Keratinocyte (primary cell): ENCODE measurements at regions not wholly inside any gene's neighbourhood (a gene's known extent, or its start where the extent isn't known, plus 50 kb on each side); places are given as distances from the start of the nearest gene placed in this dataset.

Source experiments
- DNase-seq: peaks from one replicate; pipeline ENCODE4 v3.0.0-alpha.2; 2011; ENCODE audit warnings: low read depth, missing footprints, low spot score
- FAIRE-seq: peaks from 2 replicates; lab custom pipeline; 2011; peaks lifted over from hg19 to GRCh38; lab: Jason Lieb, UNC
- H2AFZ ChIP-seq: 2 replicates; pipeline ENCODE4 v1.6.0; 2012; ENCODE audit warnings: low read length, control low read depth, inconsistent platforms; ENCODE audit not compliant: control insufficient read depth
- H3K27ac ChIP-seq: 2 replicates; pipeline ENCODE4 v1.5.1; 2011; ENCODE audit warnings: low read length; ENCODE audit not compliant: control insufficient read depth, insufficient read depth
- H3K27me3 ChIP-seq: 3 replicates; pipeline ENCODE4 v1.6.0; 2011; ENCODE audit warnings: low read length; ENCODE audit not compliant: control insufficient read depth, insufficient read depth; ENCODE audit errors: extremely low read depth
- H3K36me3 ChIP-seq, 2 experiments: 2 replicates in 1 of 2; 3 replicates in 1 of 2; pipeline ENCODE4 v1.5.1; 2011; ENCODE audit warnings: low read length in 2 of 2, mild to moderate bottlenecking in 1 of 2; ENCODE audit not compliant: control insufficient read depth in 2 of 2, insufficient read depth in 2 of 2; ENCODE audit errors: extremely low read depth in 1 of 2
- H3K4me1 ChIP-seq: 3 replicates; pipeline ENCODE4 v1.5.1; 2011; ENCODE audit warnings: low read length; ENCODE audit not compliant: control insufficient read depth, insufficient read depth; ENCODE audit errors: extremely low read depth
- H3K4me2 ChIP-seq: 3 replicates; pipeline ENCODE4 v1.6.0; 2011; ENCODE audit warnings: low read depth, low read length; ENCODE audit not compliant: control insufficient read depth, insufficient read depth; ENCODE audit errors: extremely low read depth
- H3K4me3 ChIP-seq, 3 experiments: fragments of 200-600 bp in 1 of 3; sonication (generic) in 1 of 3; 2 replicates in 2 of 3; 3 replicates in 1 of 3; pipeline ENCODE4 v1.5.1; 2011 to 2016; ENCODE audit warnings: low read length in 3 of 3, mild to moderate bottlenecking in 3 of 3, control low read depth in 2 of 3, inconsistent platforms in 1 of 3, low read depth in 1 of 3, mixed read lengths in 1 of 3, mixed run types in 1 of 3, moderate library complexity in 1 of 3; ENCODE audit not compliant: control insufficient read depth in 2 of 3, insufficient read depth in 2 of 3; ENCODE audit errors: extremely low read depth in 1 of 3
- H3K79me2 ChIP-seq: 2 replicates; pipeline ENCODE4 v1.6.0; 2012; ENCODE audit warnings: low read length; ENCODE audit not compliant: control insufficient read depth, insufficient read depth
- H3K9ac ChIP-seq: 3 replicates; pipeline ENCODE4 v1.6.0; 2011; ENCODE audit warnings: low read length; ENCODE audit not compliant: control insufficient read depth, insufficient read depth; ENCODE audit errors: extremely low read depth
- H3K9me1 ChIP-seq: 3 replicates; pipeline ENCODE4 v1.6.0; 2011; ENCODE audit warnings: low read length; ENCODE audit not compliant: control insufficient read depth, insufficient read depth; ENCODE audit errors: extremely low read depth
- H3K9me3 ChIP-seq: 2 replicates; pipeline ENCODE4 v1.5.1; 2012; ENCODE audit warnings: low read depth, low read length; ENCODE audit not compliant: control insufficient read depth
- H4K20me1 ChIP-seq: 3 replicates; pipeline ENCODE4 v1.6.0; 2011; ENCODE audit warnings: low read length; ENCODE audit not compliant: control insufficient read depth, insufficient read depth; ENCODE audit errors: extremely low read depth
- EZH2 ChIP-seq: IDR thresholded peaks from one replicate; pipeline ENCODE4 v1.6.1; 2012; ENCODE audit warnings: inconsistent platforms, mild to moderate bottlenecking, low read length, moderate library complexity
- dilution Hi-C: fragments of 300-500 bp; cut with MboI; formaldehyde crosslinking; loops from one replicate; pipeline ENCODE4 v1.7.0; 2020; ENCODE audit warnings: low sequenced_read_pairs; ENCODE audit not compliant: extremely low pct_ligation_motif_present
- TF ChIP-seq, protein P1 (sequence below), 3 experiments: IDR thresholded peaks in 1 of 3; conservative IDR thresholded peaks in 1 of 3; optimal IDR thresholded peaks in 1 of 3; 2 replicates in 2 of 3; 3 replicates in 1 of 3; pipeline versions ENCODE3 to v1.5.1; 2011; ENCODE audit warnings: low read length in 3 of 3, mild to moderate bottlenecking in 3 of 3, moderate library complexity in 2 of 3, control low read depth in 1 of 3, inconsistent platforms in 1 of 3; ENCODE audit not compliant: insufficient read depth in 2 of 3; ENCODE audit errors: extremely low read depth in 1 of 3

- Histone ChIP-seq H3K9me1 (no peaks in the 10 kb centered on the region), H3K79me2 (no peaks in the 10 kb centered on the region), H3K9me3 (no peaks in the 10 kb centered on the region), H2AFZ (no peak overlapping the region), H3K27ac (no peak overlapping the region), H3K27me3 (peaks cover 11% of the 10 kb centered on the region), H3K4me2 (no peak overlapping the region), H3K4me3 (no peak overlapping the region), H3K9ac (no peak overlapping the region), H4K20me1 (no peaks in the 10 kb centered on the region), H3K4me1 (no peaks in the 10 kb centered on the region), H3K36me3 (no peaks in the 10 kb centered on the region)
- TF ChIP-seq, protein P1, sequence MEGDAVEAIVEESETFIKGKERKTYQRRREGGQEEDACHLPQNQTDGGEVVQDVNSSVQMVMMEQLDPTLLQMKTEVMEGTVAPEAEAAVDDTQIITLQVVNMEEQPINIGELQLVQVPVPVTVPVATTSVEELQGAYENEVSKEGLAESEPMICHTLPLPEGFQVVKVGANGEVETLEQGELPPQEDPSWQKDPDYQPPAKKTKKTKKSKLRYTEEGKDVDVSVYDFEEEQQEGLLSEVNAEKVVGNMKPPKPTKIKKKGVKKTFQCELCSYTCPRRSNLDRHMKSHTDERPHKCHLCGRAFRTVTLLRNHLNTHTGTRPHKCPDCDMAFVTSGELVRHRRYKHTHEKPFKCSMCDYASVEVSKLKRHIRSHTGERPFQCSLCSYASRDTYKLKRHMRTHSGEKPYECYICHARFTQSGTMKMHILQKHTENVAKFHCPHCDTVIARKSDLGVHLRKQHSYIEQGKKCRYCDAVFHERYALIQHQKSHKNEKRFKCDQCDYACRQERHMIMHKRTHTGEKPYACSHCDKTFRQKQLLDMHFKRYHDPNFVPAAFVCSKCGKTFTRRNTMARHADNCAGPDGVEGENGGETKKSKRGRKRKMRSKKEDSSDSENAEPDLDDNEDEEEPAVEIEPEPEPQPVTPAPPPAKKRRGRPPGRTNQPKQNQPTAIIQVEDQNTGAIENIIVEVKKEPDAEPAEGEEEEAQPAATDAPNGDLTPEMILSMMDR (optimal IDR thresholded peaks at IDR 0.05 in 1 of 3, IDR thresholded peaks at IDR 0.05 in 1 of 3, conservative IDR thresholded peaks at IDR 0.05 in 1 of 3; ENCODE audit: extremely low read depth in 1 of 3, insufficient read depth in 2 of 3, low read length in 3 of 3), result no peak
- FAIRE-seq (no peak), DNase-seq (no peak)
- dilution Hi-C loops, result no loop called here
Measured at GRCh38 chr11:115709297-115709696, 205.1 kb upstream of the CADM1 start.

DNA sequence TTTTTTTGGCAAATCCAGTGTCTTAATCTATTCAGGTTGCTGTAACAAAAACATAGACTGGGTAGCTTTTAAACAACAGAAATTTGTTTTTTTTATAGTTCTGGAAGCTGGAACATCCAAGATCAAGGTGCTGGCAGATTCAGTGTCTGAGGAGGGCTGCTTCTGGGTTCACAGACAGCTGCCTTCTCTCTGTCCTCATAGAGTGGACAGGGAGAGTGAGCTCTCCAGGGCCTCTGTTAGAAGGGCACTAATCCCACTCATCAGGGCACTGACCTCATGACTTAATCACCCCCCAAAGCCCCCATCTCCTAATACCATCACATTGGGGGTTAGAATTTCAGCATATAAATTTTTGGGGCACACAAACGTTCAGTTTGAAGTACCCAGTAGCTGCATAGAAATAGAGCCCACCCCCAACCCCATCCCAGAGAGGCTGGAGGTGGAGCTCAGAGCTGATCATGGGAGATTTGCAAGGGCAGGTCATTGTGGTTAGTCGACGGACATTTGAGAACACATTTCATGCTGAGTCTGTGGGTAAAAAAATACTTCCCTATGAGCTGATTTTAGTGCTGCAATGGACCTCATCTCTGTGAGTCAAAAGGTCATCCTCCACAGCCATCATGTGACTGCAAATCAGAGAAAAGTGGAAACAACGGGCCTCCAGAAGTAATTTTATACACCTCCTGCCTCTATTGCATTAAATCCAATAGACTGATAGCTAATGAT lies 203.1 kb upstream of the CADM1 start:
- DNase-seq (no peak), FAIRE-seq (no peak)
- H3K27me3 ChIP-seq, result peaks cover 11% of the 10 kb centered on the region
- H3K9me3 ChIP-seq, result no peaks in the 10 kb centered on the region
- no peak overlapping the region for H3K4me2 ChIP-seq
- H4K20me1 ChIP-seq, result no peaks in the 10 kb centered on the region
- no peaks in the 10 kb centered on the region for H3K79me2 ChIP-seq
- TF ChIP-seq, protein P1 (optimal IDR thresholded peaks at IDR 0.05 in 1 of 3, IDR thresholded peaks at IDR 0.05 in 1 of 3, conservative IDR thresholded peaks at IDR 0.05 in 1 of 3; ENCODE audit: extremely low read depth in 1 of 3, insufficient read depth in 2 of 3, low read length in 3 of 3), result no peak
- TF ChIP-seq EZH2, result no peak
- no peak overlapping the region for H3K9ac ChIP-seq
- no peaks in the 10 kb centered on the region for H3K4me1 ChIP-seq
- no peak overlapping the region for H3K27ac ChIP-seq
- dilution Hi-C loops, result no loop called here
- H3K36me3 ChIP-seq, result no peaks in the 10 kb centered on the region
- H2AFZ ChIP-seq, result no peak overlapping the region
- no peaks in the 10 kb centered on the region for H3K9me1 ChIP-seq
- no peak overlapping the region for H3K4me3 ChIP-seq
